GM19372 (cell line): ENCODE measurements at regions not wholly inside any gene's neighbourhood (a gene's known extent, or its start where the extent isn't known, plus 50 kb on each side); places are given as distances from the start of the nearest gene placed in this dataset.

Source experiments
- ATAC-seq: cut with Tn5 transposase; IDR thresholded peaks from one replicate; pipeline ENCODE4 v1.9.1; 2021; ENCODE audit warnings: mild to moderate bottlenecking, low read depth, moderate library complexity; ENCODE audit not compliant: unreplicated experiment

DNA sequence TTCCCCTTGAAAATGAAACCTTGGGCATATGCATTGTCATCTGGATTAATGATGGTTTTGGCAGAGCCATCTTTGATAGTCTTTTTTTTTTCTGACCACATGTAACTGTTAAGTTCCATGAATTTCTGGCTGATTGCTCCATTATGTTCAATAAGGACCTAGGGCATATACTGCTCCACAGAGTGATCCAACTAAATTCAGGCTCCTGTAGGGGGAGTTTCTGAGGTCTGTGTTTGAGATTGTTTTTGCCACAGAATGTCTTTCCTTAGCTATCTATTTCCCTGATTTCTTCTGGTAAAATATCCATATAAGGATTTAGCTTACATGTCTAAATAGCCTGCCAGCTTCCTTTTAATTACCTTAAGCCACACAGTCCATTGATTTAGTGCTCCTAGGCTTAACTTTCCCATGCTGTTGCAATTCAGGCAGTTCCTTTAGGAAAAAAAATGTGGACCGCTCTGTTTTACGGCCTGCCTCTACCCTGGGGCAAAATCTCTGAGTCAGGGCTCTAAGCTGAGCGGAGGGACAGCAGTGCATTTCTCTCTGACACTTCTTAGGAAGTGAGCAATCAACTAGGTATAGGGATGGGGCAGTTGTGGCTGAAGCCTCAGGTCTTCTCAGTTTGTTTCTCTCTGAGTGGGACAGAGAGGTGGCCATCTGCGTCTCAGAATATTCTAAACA lies 796.2 kb downstream of the NR2F2 start:
- no peak for ATAC-seq

DNA sequence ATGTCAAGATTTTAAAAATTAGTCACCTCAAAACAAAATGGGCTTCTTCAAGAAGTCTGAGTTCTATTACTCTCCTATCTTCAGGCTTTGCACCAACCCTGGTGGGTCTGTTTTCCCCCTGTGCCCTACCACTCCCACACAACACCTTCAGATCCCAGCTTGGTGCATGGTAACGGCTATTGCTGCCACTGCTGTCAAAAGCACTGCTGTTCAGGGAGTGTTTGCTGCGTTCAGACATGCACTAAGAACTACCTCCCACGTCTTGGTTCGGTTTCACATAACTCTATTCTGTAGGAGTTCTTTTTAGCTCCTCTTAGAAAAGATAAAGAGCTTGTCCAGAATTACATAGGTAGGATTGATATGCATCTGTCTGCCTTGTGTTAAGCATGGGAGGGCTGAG lies 799.2 kb downstream of the NR2F2 start:
- ATAC-seq: no peak

DNA sequence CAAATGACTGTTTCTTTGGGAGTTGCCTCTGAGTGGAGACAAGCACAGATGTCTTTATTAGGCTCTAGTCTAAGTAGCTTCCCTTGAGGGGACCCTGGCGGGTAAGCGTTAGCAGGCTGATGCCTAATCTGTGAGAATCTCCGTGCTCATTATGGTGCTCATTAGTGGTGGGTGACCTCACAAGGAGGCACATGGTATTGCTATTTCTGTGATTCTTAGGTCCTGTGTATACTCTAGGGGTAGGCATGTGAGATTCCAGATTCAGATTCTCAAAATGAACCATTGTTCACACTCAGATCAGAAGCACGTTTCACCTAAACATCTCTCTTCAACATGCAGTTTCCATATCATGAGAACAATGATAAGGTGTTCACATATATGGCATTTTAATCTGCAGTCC lies 809.7 kb downstream of the NR2F2 start:
- no peak for ATAC-seq

DNA sequence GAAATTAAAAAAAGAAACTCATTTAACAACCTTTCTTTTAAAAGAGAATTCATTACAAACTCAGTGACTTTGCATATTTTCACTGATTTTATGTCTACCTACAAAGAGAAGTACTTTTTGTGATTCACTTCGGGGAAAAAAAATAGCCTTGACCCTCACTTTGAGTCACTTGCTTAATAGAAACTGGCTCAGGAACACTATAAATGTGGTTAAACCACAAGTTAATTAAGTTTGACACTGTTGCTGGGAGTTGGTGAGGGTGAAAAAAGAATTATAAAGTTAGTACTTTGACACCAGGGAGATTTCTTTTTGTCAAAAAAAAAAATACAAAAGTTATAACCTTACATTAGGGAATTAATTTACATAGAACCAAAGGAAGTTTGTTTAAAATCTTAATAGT lies 810.9 kb downstream of the NR2F2 start:
- ATAC-seq: no peak

DNA sequence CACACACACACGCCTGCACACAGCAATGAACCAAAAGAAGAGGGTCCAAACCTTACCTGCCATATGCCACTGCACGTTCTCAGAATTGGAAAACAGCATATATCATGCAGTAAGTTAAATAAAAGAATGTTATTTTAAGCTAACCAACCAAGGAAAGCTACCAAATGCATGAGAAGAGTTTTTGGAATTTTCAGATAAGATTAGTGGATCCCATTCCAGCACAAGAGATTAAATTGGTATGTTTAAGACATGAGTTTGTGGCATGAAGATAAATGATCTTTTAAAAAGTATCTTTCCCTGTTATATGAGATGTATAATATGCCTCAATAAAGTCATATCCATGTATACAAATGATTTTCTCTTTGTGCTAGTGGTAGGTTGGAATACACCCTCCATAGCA lies 811.4 kb downstream of the NR2F2 start:
- no peak for ATAC-seq

DNA sequence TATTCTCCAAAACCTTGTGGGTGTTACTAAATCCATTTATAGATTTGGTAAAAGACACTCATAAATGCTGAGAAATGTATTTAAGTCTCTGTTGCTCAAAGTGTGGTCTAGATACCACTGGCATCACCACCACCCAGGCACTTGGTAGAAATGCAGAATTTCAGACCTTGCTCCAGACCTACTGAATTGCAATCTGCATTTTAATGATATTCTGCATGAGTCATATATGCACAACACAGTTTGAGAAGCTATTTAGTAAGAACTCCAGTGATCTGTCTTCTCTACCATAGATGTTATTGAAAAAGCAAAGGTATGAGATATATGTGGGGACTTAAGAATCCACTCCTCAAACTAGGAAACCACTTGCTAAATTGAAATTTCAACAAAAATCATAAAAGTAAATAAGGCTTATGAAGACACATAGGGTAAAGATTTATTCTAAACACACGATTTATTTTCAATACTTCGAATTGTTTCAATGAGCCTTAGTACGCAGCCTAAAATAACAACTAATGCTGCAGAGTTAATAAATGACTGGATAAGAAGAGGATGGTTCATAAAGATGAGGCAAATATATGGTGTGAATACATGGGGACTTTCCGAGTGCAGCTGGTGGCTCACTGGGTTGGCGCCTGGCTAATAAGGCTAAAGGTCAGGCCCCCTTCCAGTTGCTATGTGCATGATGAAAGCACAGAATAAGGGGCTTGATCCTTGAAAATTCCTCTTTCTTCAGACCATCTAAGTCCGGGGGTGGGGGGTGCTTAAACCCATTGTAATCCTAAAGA lies 813.3 kb downstream of the NR2F2 start:
- no peak for ATAC-seq

DNA sequence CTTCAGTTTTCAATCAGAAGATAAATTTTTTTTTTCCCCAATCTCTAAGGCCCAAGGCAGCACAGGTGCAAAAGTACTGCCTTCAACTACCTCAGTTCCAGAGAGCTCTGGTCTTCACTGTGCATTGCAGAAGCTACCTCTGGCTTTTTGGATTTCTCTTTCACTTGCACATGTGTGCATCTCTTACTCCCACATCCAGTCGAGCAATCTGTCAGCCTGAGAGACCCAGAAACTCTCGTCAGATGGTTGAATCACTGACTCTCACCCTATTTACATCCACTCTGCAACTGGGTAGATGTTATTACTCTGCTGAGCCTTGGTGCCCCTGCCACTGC lies 813.8 kb downstream of the NR2F2 start:
- ATAC-seq: no peak

DNA sequence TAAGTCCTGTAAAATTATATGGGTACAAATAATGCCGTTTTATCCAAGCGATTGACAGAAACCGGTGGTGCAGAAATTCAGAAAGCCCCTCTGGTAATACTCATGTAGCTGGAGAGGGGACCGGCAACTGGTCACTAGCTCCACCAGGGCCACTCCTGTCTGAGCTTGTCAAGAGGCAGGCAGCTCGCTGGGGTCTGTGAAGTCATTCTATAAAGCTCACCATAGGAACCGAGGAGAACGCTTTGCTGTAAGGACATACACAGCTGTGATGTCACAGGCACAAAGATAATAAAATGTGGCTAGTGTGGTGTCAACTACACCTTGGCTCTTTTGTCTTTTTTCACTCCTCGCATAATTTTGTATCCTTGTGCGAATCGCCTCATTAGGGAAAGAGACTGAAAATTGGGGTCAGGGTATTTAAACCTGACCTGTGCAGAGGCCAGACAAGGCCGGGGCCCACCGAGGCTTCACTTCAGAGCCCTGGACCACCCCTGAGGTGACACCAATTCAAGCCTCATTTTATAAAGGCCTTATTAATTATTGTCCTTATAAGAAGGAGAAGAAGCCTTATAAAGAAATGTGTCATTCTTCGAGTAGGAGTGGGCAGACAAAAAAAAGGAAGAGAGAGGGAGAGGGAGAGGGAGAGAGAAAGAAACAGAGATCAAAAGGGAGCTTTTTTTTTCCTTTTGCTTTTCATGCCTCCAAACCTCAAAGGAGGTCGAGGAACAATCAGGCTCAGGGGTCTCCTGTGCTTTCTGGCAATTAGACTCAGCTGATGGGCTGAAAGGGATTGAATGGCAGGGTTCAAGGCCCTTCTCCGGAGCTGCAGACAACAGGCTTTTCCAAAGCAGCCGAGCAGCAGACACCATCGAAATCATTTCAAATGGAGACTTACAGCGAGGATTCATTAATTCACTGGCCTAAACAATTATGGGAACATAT lies 813.3 kb upstream of the ARRDC4 start:
- no peak for ATAC-seq

DNA sequence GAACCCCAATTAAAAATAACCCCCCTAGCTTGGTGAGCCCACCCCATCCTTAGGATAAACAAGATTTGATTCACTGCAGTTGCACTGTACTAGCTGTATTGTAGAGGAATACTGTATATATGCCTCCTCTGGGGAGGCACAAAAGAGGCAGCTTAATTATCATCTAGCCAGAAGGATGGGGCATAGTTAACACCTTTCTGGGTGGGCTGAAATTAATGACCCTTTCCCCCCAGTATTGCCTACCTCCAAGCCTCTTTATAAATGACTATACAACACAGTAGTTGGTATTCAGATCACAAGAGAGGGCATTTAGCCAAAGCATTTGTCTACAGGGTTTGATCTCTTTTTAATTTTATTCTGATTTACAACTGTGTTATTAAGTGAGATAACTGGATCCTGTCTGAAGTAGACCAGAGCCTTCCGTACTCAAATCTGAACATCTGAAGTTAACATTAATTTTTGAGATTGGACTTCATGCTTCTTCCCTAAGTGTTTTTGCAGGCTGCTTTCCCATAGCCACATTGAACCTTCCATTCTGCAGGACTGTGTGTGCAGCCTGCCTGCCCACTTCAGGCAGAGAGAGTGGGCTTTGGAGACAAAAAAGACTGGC lies 807.0 kb upstream of the ARRDC4 start:
- ATAC-seq: no peak

DNA sequence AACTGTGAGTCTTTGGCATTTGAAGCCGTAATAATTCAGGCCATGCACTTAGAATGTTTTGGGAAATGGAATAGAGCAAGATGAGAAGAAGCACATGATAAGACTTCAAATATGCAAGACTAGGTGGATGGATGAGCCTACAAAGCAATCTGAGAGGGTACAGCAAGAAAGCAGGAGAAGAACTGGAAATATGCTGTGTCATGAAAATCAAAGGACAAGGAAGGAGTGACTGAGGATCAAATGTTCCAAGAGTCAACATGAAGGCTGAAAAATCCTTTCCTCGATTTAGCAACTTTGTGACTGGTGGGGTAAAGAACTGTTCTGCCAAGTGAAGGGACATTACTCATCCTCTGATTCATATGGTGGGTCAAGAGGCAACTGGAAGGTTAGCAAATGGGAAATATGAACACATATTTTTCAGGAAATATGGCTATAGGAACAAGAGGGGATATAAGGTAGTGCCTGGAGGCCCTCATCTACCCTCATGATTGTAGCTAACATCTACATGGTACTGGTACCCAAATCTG lies 803.7 kb upstream of the ARRDC4 start:
- ATAC-seq: no peak

DNA sequence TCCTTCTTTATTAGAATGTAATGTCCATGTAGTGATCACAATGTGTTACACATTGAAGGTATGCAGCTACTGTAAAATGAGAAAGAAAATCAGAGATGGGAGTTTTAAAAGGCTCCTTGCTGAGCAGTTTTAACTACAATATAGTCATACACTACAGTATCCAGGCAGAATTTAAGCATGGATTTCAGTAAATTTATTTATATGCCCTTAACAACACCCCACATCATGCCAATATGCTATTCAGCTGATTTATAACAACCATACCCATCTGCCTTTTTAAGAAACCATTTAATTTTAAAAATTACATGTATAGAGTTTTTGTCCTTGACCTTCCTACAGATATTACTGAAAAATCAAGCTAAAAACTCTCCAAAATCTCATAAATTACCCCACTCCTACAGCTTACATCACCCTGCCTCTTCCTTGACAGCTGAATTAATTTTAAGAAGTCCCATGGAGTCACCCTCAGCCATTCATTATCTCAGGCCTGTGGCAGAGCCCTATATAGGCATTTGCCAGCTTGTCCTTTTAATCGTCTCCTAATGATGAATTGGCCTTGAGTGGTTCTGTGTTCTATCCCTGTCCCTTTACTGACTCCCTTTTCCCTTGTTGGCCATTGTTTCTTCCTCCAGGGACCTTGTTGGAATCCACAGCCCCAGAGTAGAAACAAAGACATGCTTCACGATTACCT lies 797.6 kb upstream of the ARRDC4 start:
- no peak for ATAC-seq

DNA sequence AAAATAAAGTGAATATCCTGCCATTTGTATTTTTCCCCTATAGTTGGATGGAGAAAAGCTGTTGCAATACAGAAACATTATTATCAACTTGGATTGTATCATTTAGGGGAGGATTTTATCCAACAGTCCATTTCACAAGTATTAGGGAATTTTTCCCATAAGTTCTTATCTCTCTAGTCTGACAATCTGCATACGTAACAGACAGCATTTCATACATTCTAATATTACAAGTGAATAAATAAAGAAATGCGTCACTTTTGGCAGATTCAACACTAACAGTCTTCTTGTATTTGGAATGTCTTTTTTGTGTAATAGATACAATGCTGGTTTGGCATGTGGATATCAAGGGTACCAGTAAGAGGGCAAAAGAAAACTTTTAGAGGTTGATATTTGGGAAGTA lies 795.3 kb upstream of the ARRDC4 start:
- no peak for ATAC-seq

DNA sequence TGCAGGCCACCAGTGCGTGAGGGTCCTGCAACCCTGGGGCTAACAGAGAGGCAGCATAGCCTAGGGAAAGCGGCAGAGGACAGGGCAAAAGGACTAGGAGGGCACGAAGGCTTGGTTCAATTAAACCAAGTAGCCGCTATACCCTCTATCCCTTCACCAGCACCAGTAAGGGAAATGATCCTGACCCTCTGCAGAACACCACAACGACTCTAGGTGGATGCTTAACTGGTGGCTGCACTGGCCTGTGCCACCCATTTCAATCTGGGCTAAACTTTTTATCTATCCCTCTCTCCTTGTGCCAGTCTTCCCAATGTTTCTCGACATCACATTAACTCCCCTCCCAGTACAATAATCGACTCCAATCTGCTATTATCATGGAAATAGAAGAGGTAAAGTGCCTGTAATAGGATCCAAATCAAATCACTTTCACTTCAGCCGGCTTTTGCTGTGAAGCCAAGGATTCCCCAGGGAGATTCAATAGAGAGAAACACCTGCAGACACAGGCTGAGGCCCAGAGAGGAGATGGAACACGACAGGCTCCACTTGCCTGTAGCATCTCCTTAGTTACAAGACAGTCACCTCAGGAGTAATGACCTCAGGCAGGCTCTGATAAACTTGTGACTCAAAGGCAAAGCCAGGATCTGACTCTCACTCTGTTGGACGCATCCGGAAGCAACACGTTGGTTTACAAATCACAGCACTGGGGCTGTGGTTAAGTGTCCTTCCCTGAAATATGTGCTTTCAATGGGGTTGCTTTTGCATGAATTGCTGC lies 791.6 kb upstream of the ARRDC4 start:
- ATAC-seq: no peak

DNA sequence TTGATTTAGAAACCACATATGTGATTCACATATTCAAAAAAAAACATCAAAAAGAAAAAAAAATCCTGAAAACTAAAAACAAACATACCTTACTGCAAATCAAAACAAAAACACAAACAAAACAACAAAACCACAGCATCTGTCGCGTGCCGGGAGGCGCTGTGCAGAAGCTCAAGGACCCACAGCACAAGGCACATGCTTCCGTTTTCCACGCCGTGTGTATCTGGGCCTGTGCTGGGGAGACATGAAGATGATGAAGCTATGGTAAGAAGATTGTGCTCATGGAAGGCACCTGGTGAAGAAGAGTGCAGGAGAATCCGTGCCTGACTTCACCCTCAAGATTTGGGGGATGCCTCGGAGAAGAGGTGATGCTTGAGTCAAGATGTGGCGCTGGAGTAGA lies 788.9 kb upstream of the ARRDC4 start:
- ATAC-seq: no peak

DNA sequence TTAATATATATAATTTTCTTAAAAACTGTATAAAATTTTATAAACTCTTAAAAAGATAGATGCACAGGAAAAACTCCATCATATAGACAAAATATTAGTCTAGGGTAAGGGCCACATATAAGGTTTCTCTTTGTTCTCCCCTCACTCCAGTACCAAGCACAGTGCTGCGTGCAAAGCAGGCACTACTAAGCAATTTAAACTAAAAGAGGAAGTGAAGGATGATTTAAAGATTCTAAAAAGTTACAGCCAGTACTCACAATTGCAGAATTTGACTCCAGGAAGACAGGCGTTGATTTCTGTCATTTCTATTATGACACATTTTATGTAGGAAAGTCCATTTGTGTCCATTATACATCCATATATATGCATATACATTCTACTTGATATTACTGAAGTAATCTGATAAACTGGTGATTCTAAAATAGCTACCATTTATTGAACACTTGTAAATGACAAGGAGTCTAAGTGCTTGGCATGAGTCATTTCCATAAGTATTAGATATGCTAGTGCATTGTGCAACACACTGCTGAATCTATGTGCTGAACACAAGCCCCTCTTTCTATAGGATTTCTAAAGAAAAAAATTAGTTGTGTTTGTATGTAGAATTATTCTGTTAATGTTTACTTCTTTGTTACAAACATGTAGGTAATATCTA lies 785.5 kb upstream of the ARRDC4 start:
- no peak for ATAC-seq

DNA sequence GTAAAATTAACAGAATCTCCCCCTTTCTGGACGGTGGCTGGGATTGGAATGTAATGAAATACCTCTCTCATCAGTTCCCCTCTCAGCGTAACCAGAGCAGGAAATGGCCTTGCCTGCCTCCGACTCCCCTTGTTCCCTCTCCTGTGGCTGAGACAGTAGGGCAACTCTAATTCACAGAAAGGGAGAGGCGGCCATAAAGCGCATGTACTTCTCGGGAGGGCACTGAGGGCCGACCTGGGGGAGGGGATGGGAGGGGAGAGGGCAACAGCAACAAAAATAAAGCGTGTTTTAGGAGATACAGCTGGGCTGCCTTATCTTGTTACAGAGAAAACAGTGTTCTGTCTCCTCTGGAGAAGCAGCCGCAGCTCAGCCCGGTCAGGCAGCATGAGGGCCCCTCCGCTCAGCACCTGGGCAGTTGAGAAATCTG lies 783.3 kb upstream of the ARRDC4 start:
- ATAC-seq: no peak

DNA sequence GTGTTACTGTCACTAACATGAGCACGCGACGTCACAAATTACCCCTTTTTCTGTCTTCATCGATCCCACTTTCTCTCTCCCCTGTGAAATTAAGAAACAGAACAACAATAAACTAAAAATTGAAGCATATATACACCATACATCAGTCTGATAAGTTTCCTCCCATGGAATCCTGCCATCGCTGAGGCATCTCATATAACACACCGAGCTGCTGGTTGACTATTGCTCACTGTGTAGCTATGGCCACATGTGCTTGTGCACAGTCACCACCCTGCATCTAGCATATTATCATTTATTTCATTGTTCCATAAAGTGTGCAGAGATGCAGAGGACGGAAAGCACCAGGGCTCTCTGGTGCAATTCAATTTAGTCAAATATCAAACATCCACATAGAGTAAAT lies 777.9 kb upstream of the ARRDC4 start:
- ATAC-seq: no peak

DNA sequence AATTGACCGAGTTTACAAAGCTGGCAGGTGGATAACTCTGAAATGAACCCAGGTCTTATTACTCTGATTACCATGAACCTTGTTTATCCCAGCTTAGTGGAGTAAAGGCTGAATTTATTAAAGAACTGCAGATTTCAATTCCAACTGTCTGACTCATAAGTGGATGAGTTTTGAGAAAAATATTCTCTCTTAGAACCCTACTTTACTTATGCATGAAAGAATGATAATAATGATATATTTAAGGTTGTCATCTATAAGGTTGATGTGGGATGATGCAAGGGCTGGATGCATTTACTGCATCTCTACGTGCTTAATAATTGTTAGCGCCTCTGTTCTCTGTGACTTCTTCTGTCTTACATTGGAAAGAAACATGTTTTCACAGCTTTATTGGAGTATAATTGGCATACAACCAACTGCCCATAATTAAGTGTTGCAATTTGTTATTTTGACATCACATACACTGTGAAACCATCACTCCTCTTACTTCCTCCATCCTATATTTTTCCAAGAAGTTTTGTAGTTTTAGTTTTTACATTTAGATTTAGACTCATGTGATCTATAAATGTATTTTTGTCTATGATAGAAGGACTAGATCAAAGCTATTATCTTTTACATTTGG lies 771.2 kb upstream of the ARRDC4 start:
- no peak for ATAC-seq
